H9 (cell line): ENCODE measurements at regions not wholly inside any gene's neighbourhood (a gene's known extent, or its start where the extent isn't known, plus 50 kb on each side); places are given as distances from the start of the nearest gene placed in this dataset.

Experiments
- DNase-seq: peaks from one replicate; pipeline ENCODE4 v3.0.0-alpha.2; 2017
- H2AFZ ChIP-seq: one replicate; pipeline ENCODE4 v1.6.1; 2013; ENCODE audit warnings: mild to moderate bottlenecking, low read length, control low read depth, moderate library complexity
- H2AK5ac ChIP-seq: 2 replicates; pipeline ENCODE4 v1.6.1; 2013; ENCODE audit warnings: low read length, control low read depth, mixed read lengths; ENCODE audit not compliant: insufficient read length
- H2BK120ac ChIP-seq: one replicate; pipeline ENCODE4 v1.6.1; 2013; ENCODE audit warnings: low read depth, mild to moderate bottlenecking, low read length, control low read depth, inconsistent platforms; ENCODE audit not compliant: poor library complexity, severe bottlenecking
- H2BK12ac ChIP-seq: 2 replicates; pipeline ENCODE4 v1.6.1; 2013; ENCODE audit warnings: low read length, control low read depth, mixed read lengths, low read depth; ENCODE audit not compliant: insufficient read length
- H2BK15ac ChIP-seq: 2 replicates; pipeline ENCODE4 v1.6.1; 2013; ENCODE audit warnings: low read depth, low read length, control low read depth
- H2BK20ac ChIP-seq: one replicate; pipeline ENCODE4 v1.6.1; 2013; ENCODE audit warnings: low read depth, mild to moderate bottlenecking, low read length, control low read depth, inconsistent platforms; ENCODE audit not compliant: poor library complexity, severe bottlenecking
- H2BK5ac ChIP-seq: 2 replicates; pipeline ENCODE4 v1.6.1; 2013; ENCODE audit warnings: low read length, control low read depth, mixed read lengths; ENCODE audit not compliant: insufficient read length
- H3K14ac ChIP-seq: 2 replicates; pipeline ENCODE4 v1.6.1; 2013; ENCODE audit warnings: low read length, control low read depth; ENCODE audit not compliant: insufficient read depth
- H3K18ac ChIP-seq: 2 replicates; pipeline ENCODE4 v1.6.1; 2013; ENCODE audit warnings: low read depth, mild to moderate bottlenecking, mixed read lengths, low read length, control low read depth; ENCODE audit not compliant: insufficient read length
- H3K23ac ChIP-seq: 2 replicates; pipeline ENCODE4 v1.6.1; 2013; ENCODE audit warnings: low read length, control low read depth, mixed read lengths, low read depth; ENCODE audit not compliant: insufficient read length
- H3K23me2 ChIP-seq: 2 replicates; pipeline ENCODE4 v1.6.1; 2013; ENCODE audit warnings: low read depth, mild to moderate bottlenecking, mixed read lengths, low read length, control low read depth; ENCODE audit not compliant: insufficient read length, poor library complexity, severe bottlenecking
- H3K27ac ChIP-seq: 2 replicates; pipeline ENCODE4 v1.5.1; 2013; ENCODE audit warnings: low read length, control low read depth, mixed read lengths, low read depth; ENCODE audit not compliant: insufficient read length
- H3K27me3 ChIP-seq: 2 replicates; pipeline ENCODE4 v1.6.1; 2013; ENCODE audit warnings: low read length, control low read depth, inconsistent platforms; ENCODE audit not compliant: insufficient read depth
- H3K4ac ChIP-seq: 2 replicates; pipeline ENCODE4 v1.6.1; 2013; ENCODE audit warnings: low read depth, mild to moderate bottlenecking, control low read depth, inconsistent platforms, low read length, moderate library complexity
- H3K4me1 ChIP-seq: 2 replicates; pipeline ENCODE4 v1.6.1; 2013; ENCODE audit warnings: low read length, control low read depth, inconsistent platforms; ENCODE audit not compliant: insufficient read depth
- H3K4me2 ChIP-seq: 2 replicates; pipeline ENCODE4 v1.6.1; 2013; ENCODE audit warnings: low read length, control low read depth, mixed read lengths; ENCODE audit not compliant: insufficient read length, insufficient read depth
- H3K56ac ChIP-seq: 2 replicates; pipeline ENCODE4 v1.6.1; 2013; ENCODE audit warnings: low read depth, mild to moderate bottlenecking, mixed read lengths, low read length, control low read depth; ENCODE audit not compliant: insufficient read length
- H3K79me1 ChIP-seq: 2 replicates; pipeline ENCODE4 v1.6.1; 2013; ENCODE audit warnings: low read depth, mild to moderate bottlenecking, moderate library complexity, low read length, control low read depth, inconsistent platforms; ENCODE audit not compliant: insufficient read depth, poor library complexity, severe bottlenecking
- H3K79me2 ChIP-seq: 2 replicates; pipeline ENCODE4 v1.6.1; 2013; ENCODE audit warnings: low read length, control low read depth, inconsistent platforms; ENCODE audit not compliant: insufficient read depth
- H3K9ac ChIP-seq: 2 replicates; pipeline ENCODE4 v1.6.1; 2013; ENCODE audit warnings: low read length, control low read depth, mixed read lengths; ENCODE audit not compliant: insufficient read length; ENCODE audit errors: extremely low read depth
- H3K9me3 ChIP-seq: one replicate; pipeline ENCODE4 v1.6.1; 2013; ENCODE audit warnings: low read depth, low read length, inconsistent platforms; ENCODE audit not compliant: control insufficient read depth
- H3T11ph ChIP-seq: one replicate; pipeline ENCODE4 v1.6.1; 2013; ENCODE audit warnings: mild to moderate bottlenecking, low read length, control low read depth, inconsistent platforms
- H4K20me1 ChIP-seq: one replicate; pipeline ENCODE4 v1.6.1; 2013; ENCODE audit not compliant: control insufficient read depth, insufficient read length, insufficient read depth
- H4K5ac ChIP-seq: 2 replicates; pipeline ENCODE4 v1.6.1; 2013; ENCODE audit warnings: low read depth, mild to moderate bottlenecking, mixed read lengths, low read length, control low read depth; ENCODE audit not compliant: insufficient read length
- H4K8ac ChIP-seq: replicated peaks from 2 replicates; pipeline ENCODE4 v1.6.1; 2013; ENCODE audit warnings: low read length, control low read depth, mixed read lengths, low read depth; ENCODE audit not compliant: insufficient read length
- H4K91ac ChIP-seq: 2 replicates; pipeline ENCODE4 v1.6.1; 2013; ENCODE audit warnings: low read depth, mild to moderate bottlenecking, moderate library complexity, mixed read lengths, low read length, control low read depth; ENCODE audit not compliant: insufficient read length
- H3K27ac Mint-ChIP-seq, 3 experiments: 2 replicates in 2 of 3; 3 replicates in 1 of 3; pipeline ENCODE4 v1.8.0; 2020 to 2021; ENCODE audit warnings: mixed read lengths in 3 of 3, mild to moderate bottlenecking in 1 of 3, moderate library complexity in 1 of 3
- H3K27me3 Mint-ChIP-seq: 2 replicates; pipeline ENCODE4 v1.8.0; 2021; ENCODE audit warnings: low read depth, mild to moderate bottlenecking, moderate library complexity, mixed read lengths
- H3K36me3 Mint-ChIP-seq, 3 experiments: 2 replicates in 2 of 3; 3 replicates in 1 of 3; pipeline ENCODE4 v1.8.0; 2020 to 2021; ENCODE audit warnings: low read depth in 3 of 3, mixed read lengths in 3 of 3; ENCODE audit not compliant: insufficient read depth in 1 of 3
- H3K4me1 Mint-ChIP-seq, 2 experiments: 2 replicates each; pipeline ENCODE4 v1.8.0; 2020; ENCODE audit warnings: mixed read lengths in 2 of 2
- H3K4me3 Mint-ChIP-seq, 2 experiments: 2 replicates in 1 of 2; 3 replicates in 1 of 2; pipeline ENCODE4 v1.8.0; 2020 to 2021; ENCODE audit warnings: mild to moderate bottlenecking in 2 of 2, mixed read lengths in 2 of 2, moderate library complexity in 1 of 2
- H3K9me3 Mint-ChIP-seq, 2 experiments: 2 replicates in 1 of 2; 3 replicates in 1 of 2; pipeline ENCODE4 v1.8.0; 2020; ENCODE audit warnings: mild to moderate bottlenecking in 2 of 2, mixed read lengths in 2 of 2, moderate library complexity in 1 of 2
- WGBS: extraction: QIAGEN DNeasy Blood & Tissue Kit; methylation state at CpG from one replicate; pipeline ENCODE4 v1.1.7; 2013; ENCODE audit warnings: missing lambda C conversion rate, low lambda C conversion rate, mixed read lengths; ENCODE audit not compliant: insufficient read length; ENCODE audit errors: extremely low coverage; 5-methylcytosine and 5-hydroxymethylcytosine counted together
- TF ChIP-seq, protein P1 (sequence below): fragments of 200-600 bp; sonication (generic); conservative IDR thresholded peaks from 3 replicates; pipeline ENCODE4 v1.8.0; 2021; ENCODE audit warnings: antibody characterized with exemption, mild to moderate bottlenecking

DNA sequence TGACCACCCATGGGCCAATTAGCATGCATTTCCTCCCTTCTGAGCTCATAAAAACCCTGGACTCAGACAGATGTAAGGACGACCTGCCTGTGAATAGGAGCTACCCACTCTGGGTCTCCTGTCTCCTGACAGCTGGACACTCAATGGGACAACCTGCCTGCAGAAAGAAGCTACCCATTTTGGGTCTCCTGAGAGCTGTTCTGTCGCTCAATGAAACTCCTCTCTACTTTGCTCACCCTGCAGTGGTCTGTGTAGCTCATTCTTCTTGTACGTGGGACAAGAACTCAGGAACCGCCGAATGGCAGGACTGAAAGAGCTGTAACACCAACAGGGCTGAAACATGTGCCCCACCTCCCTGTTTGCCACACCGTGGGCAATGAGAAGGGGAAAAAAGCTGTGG, 60.3 kb upstream of the DYNC1I2 start:
- H3K4me3 Mint-ChIP-seq, result no peak overlapping the region

More for the DNA sequence above, 60.3 kb upstream of the DYNC1I2 start:
- TF ChIP-seq, protein P1, sequence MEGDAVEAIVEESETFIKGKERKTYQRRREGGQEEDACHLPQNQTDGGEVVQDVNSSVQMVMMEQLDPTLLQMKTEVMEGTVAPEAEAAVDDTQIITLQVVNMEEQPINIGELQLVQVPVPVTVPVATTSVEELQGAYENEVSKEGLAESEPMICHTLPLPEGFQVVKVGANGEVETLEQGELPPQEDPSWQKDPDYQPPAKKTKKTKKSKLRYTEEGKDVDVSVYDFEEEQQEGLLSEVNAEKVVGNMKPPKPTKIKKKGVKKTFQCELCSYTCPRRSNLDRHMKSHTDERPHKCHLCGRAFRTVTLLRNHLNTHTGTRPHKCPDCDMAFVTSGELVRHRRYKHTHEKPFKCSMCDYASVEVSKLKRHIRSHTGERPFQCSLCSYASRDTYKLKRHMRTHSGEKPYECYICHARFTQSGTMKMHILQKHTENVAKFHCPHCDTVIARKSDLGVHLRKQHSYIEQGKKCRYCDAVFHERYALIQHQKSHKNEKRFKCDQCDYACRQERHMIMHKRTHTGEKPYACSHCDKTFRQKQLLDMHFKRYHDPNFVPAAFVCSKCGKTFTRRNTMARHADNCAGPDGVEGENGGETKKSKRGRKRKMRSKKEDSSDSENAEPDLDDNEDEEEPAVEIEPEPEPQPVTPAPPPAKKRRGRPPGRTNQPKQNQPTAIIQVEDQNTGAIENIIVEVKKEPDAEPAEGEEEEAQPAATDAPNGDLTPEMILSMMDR, result no peak
- no peak overlapping the region for H3K56ac ChIP-seq
- no peak overlapping the region for H3K14ac ChIP-seq
- H2BK15ac ChIP-seq, result no peak overlapping the region
- peaks cover 37% of the 10 kb centered on the region for H3K9me3 ChIP-seq
- H3K27me3 ChIP-seq, result no peaks in the 10 kb centered on the region
- no peak overlapping the region for H2BK5ac ChIP-seq
- H3K23me2 ChIP-seq, result no peaks in the 10 kb centered on the region
- H3K79me2 ChIP-seq, result no peaks in the 10 kb centered on the region
- WGBS, result no CpG with 5 or more reads among the region's 6 CpGs
- no peak overlapping the region for H2BK12ac ChIP-seq
- no peak overlapping the region for H2BK20ac ChIP-seq
- Mint-ChIP-seq H3K27me3 (peaks cover 5% of the 10 kb centered on the region), H3K27ac (no peak overlapping the region), H3K4me1 (peaks cover 4 to 7% of the 10 kb centered on the region in 2 experiments), H3K9me3 (peaks cover 56 to 65% of the 10 kb centered on the region in 2 experiments), H3K36me3 (peaks cover 22 to 48% (median 25%) of the 10 kb centered on the region in 3 experiments)
- no peak overlapping the region for H3K23ac ChIP-seq
- no peak overlapping the region for H3K27ac ChIP-seq
- no peak overlapping the region for H4K91ac ChIP-seq
- H3K4me2 ChIP-seq, result no peak overlapping the region
- no peaks in the 10 kb centered on the region for H4K20me1 ChIP-seq
- no peak overlapping the region for H4K8ac ChIP-seq
- no peak overlapping the region for H3T11ph ChIP-seq
- no peak overlapping the region for H4K5ac ChIP-seq
- no peak for DNase-seq
- H3K9ac ChIP-seq, result no peak overlapping the region
- H3K4me1 ChIP-seq, result no peaks in the 10 kb centered on the region
- no peak overlapping the region for H2BK120ac ChIP-seq
- no peak overlapping the region for H2AFZ ChIP-seq
- H2AK5ac ChIP-seq, result no peak overlapping the region
- no peak overlapping the region for H3K18ac ChIP-seq
- H3K79me1 ChIP-seq, result no peaks in the 10 kb centered on the region
- H3K4ac ChIP-seq, result no peak overlapping the region
